ENCODE measurements at regions not wholly inside any gene's neighbourhood (a gene's known extent, or its start where the extent isn't known, plus 50 kb on each side); places are given as distances from the start of the nearest gene placed in this dataset.
"Not testable (repeated sequence)": the region's sequence is repeated elsewhere in the genome, so short reads cannot be mapped to it uniquely, and the experiment has no call there.

GRCh38 chr10:9175200-9175599 is 1120.7 kb downstream of the GATA3 start:
- no peak for TF ChIP-seq TAF1 (IDR thresholded peaks at IDR 0.05; ENCODE audit: borderline replicate concordance, low read depth, low read length)
- TF ChIP-seq POLR2AphosphoS5 (IDR thresholded peaks at IDR 0.05; ENCODE audit: low read depth, low read length): no peak
- TF ChIP-seq POLR2A (IDR thresholded peaks at IDR 0.05; ENCODE audit: low read depth, low read length): no peak
- DNase-seq (ENCODE audit: insufficient read length) (no peak), FAIRE-seq (no peak)

DNA sequence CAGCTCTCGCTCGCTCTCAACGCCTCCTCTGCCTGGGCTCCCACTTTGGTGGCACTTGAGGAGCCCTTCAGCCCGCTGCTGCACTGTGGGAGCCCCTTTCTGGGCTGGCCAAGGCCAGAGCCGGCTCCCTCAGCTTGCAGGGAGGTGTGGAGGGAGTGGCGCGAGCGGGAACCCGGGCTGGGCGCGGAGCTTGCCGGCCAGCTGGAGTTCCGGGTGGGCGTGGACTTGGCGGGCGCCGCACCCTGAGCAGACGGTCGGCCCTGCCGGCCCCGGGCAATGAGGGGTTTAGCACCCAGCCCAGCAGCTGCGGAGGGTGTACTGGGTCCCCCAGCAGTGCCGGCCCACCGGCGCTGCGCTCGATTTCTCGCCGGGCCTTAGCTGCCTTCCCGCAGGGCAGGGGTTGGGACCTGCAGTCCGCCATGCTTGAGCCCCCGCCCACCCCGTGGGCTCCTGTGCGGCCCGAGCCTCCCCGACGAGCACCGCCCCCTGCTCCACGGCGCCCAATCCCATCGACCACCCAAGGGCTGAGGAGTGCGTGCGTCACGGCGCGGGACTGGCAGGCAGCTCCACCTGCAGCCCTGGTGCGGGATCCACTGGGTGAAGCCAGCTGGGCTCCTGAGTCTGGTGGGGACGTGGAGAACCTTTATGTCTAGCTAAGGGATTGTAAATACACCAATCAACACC is 1128.9 kb downstream of the GATA3 start:
- FAIRE-seq; DNase-seq (ENCODE audit: insufficient read length): not testable (repeated sequence)

DNA sequence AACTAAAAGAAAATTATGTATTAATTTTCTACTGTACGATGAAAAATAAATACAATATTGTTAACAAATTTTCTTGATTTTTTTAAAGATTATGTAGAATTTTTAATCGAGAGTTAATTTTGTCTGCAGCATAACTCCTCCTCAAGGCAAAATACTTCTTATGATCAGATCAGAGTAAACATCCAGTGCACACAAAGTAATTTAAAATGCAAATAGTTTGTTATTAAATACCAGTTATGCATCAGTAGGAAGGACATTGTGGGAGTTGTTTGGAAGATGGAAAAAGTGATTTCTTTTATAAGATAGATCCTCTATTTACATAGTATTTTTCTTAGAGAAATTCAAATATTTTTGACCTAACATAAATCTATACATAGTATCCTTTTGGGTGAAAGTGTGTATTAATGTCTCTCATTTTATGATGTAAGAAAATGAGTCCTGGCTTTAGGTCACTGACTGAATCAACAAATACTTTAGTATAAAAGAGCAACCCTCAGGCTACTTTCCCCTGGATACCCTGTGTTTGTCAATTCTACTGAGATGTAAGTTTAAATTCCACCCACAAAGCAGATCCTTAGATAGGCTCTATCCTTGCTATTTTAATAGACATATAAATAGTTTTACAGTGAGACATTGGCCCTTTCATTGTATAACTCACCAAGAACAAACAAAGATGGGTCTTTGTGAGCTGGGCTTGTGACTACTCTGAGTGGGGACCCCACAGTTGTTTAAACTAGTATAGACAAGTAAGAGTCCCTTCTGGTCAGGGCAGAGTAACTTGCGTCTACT is 1133.7 kb downstream of the GATA3 start:
- DNase-seq (ENCODE audit: insufficient read length) (no peak), FAIRE-seq (no peak)
- TF ChIP-seq POLR2AphosphoS5 (IDR thresholded peaks at IDR 0.05; ENCODE audit: low read depth, low read length) (no peak), POLR2A (IDR thresholded peaks at IDR 0.05; ENCODE audit: low read depth, low read length) (no peak), TAF1 (IDR thresholded peaks at IDR 0.05; ENCODE audit: borderline replicate concordance, low read depth, low read length) (no peak)

DNA sequence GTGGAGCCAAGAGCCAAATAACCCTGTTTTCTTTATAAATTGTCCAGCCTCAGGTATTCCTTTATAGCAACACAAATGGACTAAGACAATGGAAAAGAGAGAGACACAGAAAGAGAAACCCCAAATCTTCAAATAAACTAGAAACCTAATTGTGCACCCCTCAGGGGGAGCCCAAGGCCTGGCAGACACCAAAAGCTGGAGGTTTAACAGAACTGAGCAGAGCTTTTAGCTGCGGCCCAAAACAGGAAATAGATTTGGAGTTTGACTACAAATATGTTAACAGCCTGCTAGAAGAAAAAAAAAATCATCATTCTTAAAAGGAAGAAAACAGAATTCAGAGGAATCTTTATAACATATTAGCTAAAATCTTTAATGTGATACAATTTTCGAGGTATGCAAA is 1135.0 kb downstream of the GATA3 start:
- no peak for DNase-seq (ENCODE audit: insufficient read length)
- TF ChIP-seq TAF1 (IDR thresholded peaks at IDR 0.05; ENCODE audit: borderline replicate concordance, low read depth, low read length): no peak
- no peak for TF ChIP-seq POLR2AphosphoS5 (IDR thresholded peaks at IDR 0.05; ENCODE audit: low read depth, low read length)
- TF ChIP-seq POLR2A (IDR thresholded peaks at IDR 0.05; ENCODE audit: low read depth, low read length): no peak
- FAIRE-seq: no peak

- TF ChIP-seq POLR2AphosphoS5 (IDR thresholded peaks at IDR 0.05; ENCODE audit: low read depth, low read length) (no peak), POLR2A (IDR thresholded peaks at IDR 0.05; ENCODE audit: low read depth, low read length) (no peak), TAF1 (IDR thresholded peaks at IDR 0.05; ENCODE audit: borderline replicate concordance, low read depth, low read length) (no peak)
- DNase-seq (ENCODE audit: insufficient read length) (no peak), FAIRE-seq (no peak)
Measured at GRCh38 chr10:9193120-9193519, 1138.6 kb downstream of the GATA3 start.

DNA sequence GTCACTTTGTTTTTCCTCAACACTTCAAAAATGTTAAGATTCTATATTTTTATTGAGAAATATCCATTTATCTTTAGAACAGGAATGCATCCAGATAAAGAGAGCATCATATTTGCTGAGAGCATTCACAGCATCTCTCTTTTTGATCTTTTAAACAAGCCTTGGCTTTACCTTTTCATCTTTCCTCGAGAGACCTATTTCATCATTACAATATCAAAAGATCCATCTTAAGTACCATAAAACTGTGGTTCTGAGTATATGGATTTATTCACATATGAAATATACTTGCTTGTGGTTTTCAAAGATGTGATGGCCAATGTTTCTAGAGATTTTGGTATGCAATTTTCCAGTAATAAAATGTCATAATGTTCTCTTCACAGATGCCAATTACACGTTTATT is 1140.9 kb downstream of the GATA3 start:
- FAIRE-seq: no peak
- TF ChIP-seq TAF1 (IDR thresholded peaks at IDR 0.05; ENCODE audit: borderline replicate concordance, low read depth, low read length) (no peak), POLR2AphosphoS5 (IDR thresholded peaks at IDR 0.05; ENCODE audit: low read depth, low read length) (no peak), POLR2A (IDR thresholded peaks at IDR 0.05; ENCODE audit: low read depth, low read length) (no peak)

DNA sequence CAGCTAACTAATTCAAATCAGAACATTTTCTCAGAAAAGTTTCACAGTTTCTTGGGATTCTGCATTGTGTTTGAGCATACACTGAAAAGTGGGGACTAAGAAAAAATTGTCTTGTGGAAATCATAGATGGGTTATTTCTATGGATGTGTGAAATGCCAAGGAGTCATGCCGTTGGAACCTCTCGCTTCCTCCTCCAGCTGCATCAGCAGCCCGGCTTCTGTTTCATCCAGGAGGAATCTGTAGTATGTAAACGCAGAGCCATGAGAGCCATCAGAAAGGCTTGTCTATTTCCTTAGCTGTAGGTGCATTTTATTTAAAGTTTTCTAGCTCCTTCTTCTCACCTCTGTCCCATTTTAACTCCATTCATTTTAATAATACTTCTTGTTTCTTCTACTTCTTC is 1144.1 kb downstream of the GATA3 start:
- FAIRE-seq (no peak), DNase-seq (ENCODE audit: insufficient read length) (no peak)
- TF ChIP-seq POLR2AphosphoS5 (IDR thresholded peaks at IDR 0.05; ENCODE audit: low read depth, low read length) (no peak), TAF1 (IDR thresholded peaks at IDR 0.05; ENCODE audit: borderline replicate concordance, low read depth, low read length) (no peak), POLR2A (IDR thresholded peaks at IDR 0.05; ENCODE audit: low read depth, low read length) (no peak)

More for the DNA sequence above, 1140.9 kb downstream of the GATA3 start:
- no peak for DNase-seq (ENCODE audit: insufficient read length)

GRCh38 chr10:9205558-9205957 is 1151.1 kb downstream of the GATA3 start:
- TF ChIP-seq TAF1 (IDR thresholded peaks at IDR 0.05; ENCODE audit: borderline replicate concordance, low read depth, low read length) (no peak), POLR2AphosphoS5 (IDR thresholded peaks at IDR 0.05; ENCODE audit: low read depth, low read length) (no peak), POLR2A (IDR thresholded peaks at IDR 0.05; ENCODE audit: low read depth, low read length) (no peak)
- DNase-seq (ENCODE audit: insufficient read length) (no peak), FAIRE-seq (no peak)

GRCh38 chr10:9209105-9209798 is 1154.8 kb downstream of the GATA3 start:
- TF ChIP-seq POLR2AphosphoS5 (IDR thresholded peaks at IDR 0.05; ENCODE audit: low read depth, low read length) (no peak), POLR2A (IDR thresholded peaks at IDR 0.05; ENCODE audit: low read depth, low read length) (no peak), TAF1 (IDR thresholded peaks at IDR 0.05; ENCODE audit: borderline replicate concordance, low read depth, low read length) (no peak)
- peak; percentile 72 for FAIRE-seq
- DNase-seq (ENCODE audit: insufficient read length): peak; percentile 3

- no peak for FAIRE-seq
- TF ChIP-seq TAF1 (IDR thresholded peaks at IDR 0.05; ENCODE audit: borderline replicate concordance, low read depth, low read length) (no peak), POLR2A (IDR thresholded peaks at IDR 0.05; ENCODE audit: low read depth, low read length) (no peak), POLR2AphosphoS5 (IDR thresholded peaks at IDR 0.05; ENCODE audit: low read depth, low read length) (no peak)
- DNase-seq (ENCODE audit: insufficient read length): no peak
Measured at GRCh38 chr10:9211228-9211627, 1156.7 kb downstream of the GATA3 start.

DNA sequence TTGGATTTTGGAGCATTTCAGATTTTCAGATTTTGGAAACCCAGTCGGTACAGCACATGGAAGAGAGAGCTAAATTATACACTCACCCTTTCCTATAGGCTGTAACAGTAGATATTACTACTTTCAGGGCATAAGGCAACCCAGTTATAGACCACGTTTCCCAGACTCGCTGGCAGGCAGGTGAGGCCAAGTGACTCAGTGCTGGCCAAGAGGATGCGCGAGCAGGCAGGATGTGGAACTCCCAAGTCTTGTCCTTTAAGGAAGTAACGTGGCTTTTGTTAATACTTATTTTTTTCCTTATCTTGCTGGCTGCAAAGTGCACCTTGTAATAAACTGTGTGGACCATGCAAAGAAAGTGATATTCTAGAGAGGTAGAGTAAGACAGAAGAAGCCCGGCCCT is 1160.1 kb downstream of the GATA3 start:
- DNase-seq (ENCODE audit: insufficient read length): no peak
- no peak for FAIRE-seq
- TF ChIP-seq POLR2A (IDR thresholded peaks at IDR 0.05; ENCODE audit: low read depth, low read length): no peak
- no peak for TF ChIP-seq POLR2AphosphoS5 (IDR thresholded peaks at IDR 0.05; ENCODE audit: low read depth, low read length)
- no peak for TF ChIP-seq TAF1 (IDR thresholded peaks at IDR 0.05; ENCODE audit: borderline replicate concordance, low read depth, low read length)
